ENCODE measurements at regions not wholly inside any gene's neighbourhood (a gene's known extent, or its start where the extent isn't known, plus 50 kb on each side); places are given as distances from the start of the nearest gene placed in this dataset.

GRCh38 chr12:125451408-125451807 is 386.2 kb downstream of the AACS start:
- TF ChIP-seq POLR2A (IDR thresholded peaks at IDR 0.05) (no peak), CTCF (IDR thresholded peaks at IDR 0.05) (no peak)
- WGBS, 4 donors: 42 to 54% (median 50%) methylated on average over 2 of the region's 2 CpGs
- H3K27me3 ChIP-seq: no peaks in the 10 kb centered on the region
- H3K9me3 ChIP-seq (replicated peaks in 1 of 3): no peaks in the 10 kb centered on the region
- no peak for DNase-seq
- no peaks in the 10 kb centered on the region for H3K36me3 ChIP-seq (replicated peaks in 1 of 2)
- no peak overlapping the region for H3K4me3 ChIP-seq
- no peaks in the 10 kb centered on the region for H3K4me1 ChIP-seq (replicated peaks in 1 of 2)
- H3K27ac ChIP-seq: no peak overlapping the region
- intact Hi-C loops (cut with DNase I): no loop called here

- H3K4me1 ChIP-seq (replicated peaks in 1 of 2): no peaks in the 10 kb centered on the region
- no peak overlapping the region for H3K27ac ChIP-seq
- WGBS, 4 donors: 40 to 66% (median 49%) methylated on average over 4 of the region's 4 CpGs
These were observed 388.5 kb downstream of the AACS start for GRCh38 chr12:125453751-125454150.

GRCh38 chr12:125454291-125454690 is 389.1 kb downstream of the AACS start:
- DNase-seq: no peak
- Histone ChIP-seq H3K4me3 (no peak overlapping the region), H3K4me1 (replicated peaks in 1 of 2) (no peaks in the 10 kb centered on the region), H3K27ac (no peak overlapping the region), H3K27me3 (no peaks in the 10 kb centered on the region), H3K36me3 (replicated peaks in 1 of 2) (no peaks in the 10 kb centered on the region), H3K9me3 (replicated peaks in 1 of 3) (no peaks in the 10 kb centered on the region)
- TF ChIP-seq CTCF (IDR thresholded peaks at IDR 0.05) (no peak), POLR2A (IDR thresholded peaks at IDR 0.05) (no peak)
- 58 to 76% (median 59%) methylated on average over 3 of the region's 3 CpGs for WGBS, 4 donors
- intact Hi-C loops (cut with DNase I): no loop called here

More at GRCh38 chr12:125453751-125454150, 388.5 kb downstream of the AACS start:
- intact Hi-C loops (cut with DNase I): no loop called here
- Histone ChIP-seq H3K27me3 (no peaks in the 10 kb centered on the region), H3K36me3 (replicated peaks in 1 of 2) (no peaks in the 10 kb centered on the region), H3K4me3 (no peak overlapping the region), H3K9me3 (replicated peaks in 1 of 3) (no peaks in the 10 kb centered on the region)
- TF ChIP-seq CTCF (IDR thresholded peaks at IDR 0.05) (no peak), POLR2A (IDR thresholded peaks at IDR 0.05) (no peak)
- no peak for DNase-seq

GRCh38 chr12:125454786-125455480 is 389.7 kb downstream of the AACS start:
- intact Hi-C loops (cut with DNase I): no loop called here
- no peaks in the 10 kb centered on the region for H3K27me3 ChIP-seq
- no peak for DNase-seq
- no peaks in the 10 kb centered on the region for H3K4me1 ChIP-seq (replicated peaks in 1 of 2)
- H3K9me3 ChIP-seq (replicated peaks in 1 of 3): no peaks in the 10 kb centered on the region
- 43 to 54% (median 47%) methylated on average over 8 of the region's 8 CpGs for WGBS, 4 donors
- TF ChIP-seq POLR2A (IDR thresholded peaks at IDR 0.05) (no peak), CTCF (IDR thresholded peaks at IDR 0.05) (no peak)
- no peak overlapping the region for H3K27ac ChIP-seq
- no peaks in the 10 kb centered on the region for H3K36me3 ChIP-seq (replicated peaks in 1 of 2)
- no peak overlapping the region for H3K4me3 ChIP-seq

Data from adrenal gland (tissue), 9 donors.